HL-60 (cell line): ENCODE measurements at regions not wholly inside any gene's neighbourhood (a gene's known extent, or its start where the extent isn't known, plus 50 kb on each side); places are given as distances from the start of the nearest gene placed in this dataset.

Experiments used
- DNase-seq, 2 experiments: peaks; one replicate each; pipeline ENCODE4 v3.0.0-alpha.2; 2010 to 2020; ENCODE audit warnings: low read depth in 1 of 2, low spot score in 1 of 2
- H3K27ac ChIP-seq: fragments of 250-450 bp; sonication (Bioruptor Pico); replicated peaks from 2 replicates; pipeline ENCODE4 v1.5.1; 2020; ENCODE audit warnings: mild to moderate bottlenecking, moderate library complexity
- H3K27me3 ChIP-seq: fragments of 250-450 bp; sonication (Bioruptor Pico); 2 replicates; pipeline ENCODE4 v1.5.1; 2021; ENCODE audit warnings: mild to moderate bottlenecking, moderate library complexity; ENCODE audit not compliant: insufficient read depth, poor library complexity, severe bottlenecking
- H3K4me3 ChIP-seq: replicated peaks from 2 replicates; pipeline ENCODE4 v1.5.1; 2011; ENCODE audit warnings: mild to moderate bottlenecking, control low read depth, low read length; ENCODE audit not compliant: insufficient read depth
- GABPA ChIP-seq: IDR thresholded peaks from 2 replicates; pipeline ENCODE4 v1.6.1; 2012; ENCODE audit warnings: low read depth
- POLR2AphosphoS5 ChIP-seq: IDR thresholded peaks from 2 replicates; pipeline ENCODE4 v1.6.1; 2012; ENCODE audit warnings: low read depth
- REST ChIP-seq: IDR thresholded peaks from 2 replicates; pipeline ENCODE4 v1.6.1; 2012; ENCODE audit warnings: low read depth; ENCODE audit not compliant: insufficient replicate concordance
- SPI1 ChIP-seq: IDR thresholded peaks from 2 replicates; pipeline ENCODE4 v1.6.1; 2012; ENCODE audit warnings: low read depth, mild to moderate bottlenecking, borderline replicate concordance
- TF ChIP-seq, protein P1 (sequence below): IDR thresholded peaks from one replicate; pipeline ENCODE4 v1.5.1; 2011; ENCODE audit warnings: low read length, control low read depth, inconsistent platforms; ENCODE audit not compliant: insufficient read depth

DNA sequence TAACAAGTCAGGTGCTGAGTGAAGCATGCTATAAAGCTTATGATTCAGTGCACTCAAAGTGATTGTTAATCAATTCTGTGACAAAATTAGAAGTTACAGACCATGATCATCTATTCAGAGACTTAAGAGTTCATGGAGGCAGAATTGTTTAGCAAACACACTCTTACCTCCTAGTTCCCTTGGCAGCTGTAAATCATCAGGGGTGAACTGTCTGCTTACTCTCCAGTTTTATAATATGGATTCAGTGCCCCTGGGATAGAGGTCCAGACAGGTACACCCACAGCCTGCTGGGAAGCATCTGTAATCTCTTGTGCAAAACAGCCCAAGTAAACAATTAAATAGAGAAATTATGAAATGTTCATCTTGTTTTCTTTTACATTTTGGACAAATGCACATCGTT lies 835.0 kb upstream of the COBL start:
- DNase-seq: no peak

GRCh38 chr7:52150952-52151351 lies 834.3 kb upstream of the COBL start:
- H3K4me3 ChIP-seq: no peak overlapping the region
- TF ChIP-seq REST: no peak
- no peak for TF ChIP-seq POLR2AphosphoS5
- TF ChIP-seq, protein P1, sequence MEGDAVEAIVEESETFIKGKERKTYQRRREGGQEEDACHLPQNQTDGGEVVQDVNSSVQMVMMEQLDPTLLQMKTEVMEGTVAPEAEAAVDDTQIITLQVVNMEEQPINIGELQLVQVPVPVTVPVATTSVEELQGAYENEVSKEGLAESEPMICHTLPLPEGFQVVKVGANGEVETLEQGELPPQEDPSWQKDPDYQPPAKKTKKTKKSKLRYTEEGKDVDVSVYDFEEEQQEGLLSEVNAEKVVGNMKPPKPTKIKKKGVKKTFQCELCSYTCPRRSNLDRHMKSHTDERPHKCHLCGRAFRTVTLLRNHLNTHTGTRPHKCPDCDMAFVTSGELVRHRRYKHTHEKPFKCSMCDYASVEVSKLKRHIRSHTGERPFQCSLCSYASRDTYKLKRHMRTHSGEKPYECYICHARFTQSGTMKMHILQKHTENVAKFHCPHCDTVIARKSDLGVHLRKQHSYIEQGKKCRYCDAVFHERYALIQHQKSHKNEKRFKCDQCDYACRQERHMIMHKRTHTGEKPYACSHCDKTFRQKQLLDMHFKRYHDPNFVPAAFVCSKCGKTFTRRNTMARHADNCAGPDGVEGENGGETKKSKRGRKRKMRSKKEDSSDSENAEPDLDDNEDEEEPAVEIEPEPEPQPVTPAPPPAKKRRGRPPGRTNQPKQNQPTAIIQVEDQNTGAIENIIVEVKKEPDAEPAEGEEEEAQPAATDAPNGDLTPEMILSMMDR: no peak
- no peak for TF ChIP-seq SPI1
- no peak for TF ChIP-seq GABPA
- DNase-seq: no peak
- no peaks in the 10 kb centered on the region for H3K27me3 ChIP-seq
- no peak overlapping the region for H3K27ac ChIP-seq

More for the DNA sequence above, 835.0 kb upstream of the COBL start:
- no peak overlapping the region for H3K4me3 ChIP-seq
- TF ChIP-seq POLR2AphosphoS5: no peak
- H3K27me3 ChIP-seq: no peaks in the 10 kb centered on the region
- no peak overlapping the region for H3K27ac ChIP-seq

- Histone ChIP-seq H3K27me3 (no peaks in the 10 kb centered on the region), H3K4me3 (no peak overlapping the region), H3K27ac (no peak overlapping the region)
- no peak for DNase-seq
- TF ChIP-seq SPI1 (no peak), REST (no peak), POLR2AphosphoS5 (no peak), GABPA (no peak)
- TF ChIP-seq, protein P1: no peak
Measured at GRCh38 chr7:52146871-52147634, 830.4 kb upstream of the COBL start.

DNA sequence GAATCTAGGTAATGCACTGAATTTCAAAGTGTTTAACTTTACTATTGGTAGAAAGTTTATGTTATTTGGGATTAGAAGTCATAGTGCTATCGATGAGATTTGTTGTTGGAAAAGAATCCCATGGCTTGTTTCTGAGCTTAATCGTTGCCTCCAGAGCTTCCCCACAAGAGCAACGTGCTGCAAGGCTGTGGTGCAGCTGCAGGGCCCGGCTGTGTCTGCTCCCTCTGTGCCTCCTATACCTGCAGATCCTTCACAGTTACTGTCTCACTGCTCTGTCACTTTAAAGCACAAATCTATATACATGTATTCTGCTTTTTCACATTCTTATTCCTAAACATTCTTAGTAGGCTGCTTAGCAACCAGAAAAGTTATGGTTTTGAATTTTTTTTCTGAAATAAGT lies 826.6 kb upstream of the COBL start:
- Histone ChIP-seq H3K27ac (no peak overlapping the region), H3K27me3 (no peaks in the 10 kb centered on the region), H3K4me3 (no peak overlapping the region)
- DNase-seq: no peak
- TF ChIP-seq SPI1: no peak
- TF ChIP-seq, protein P1: no peak
- TF ChIP-seq REST: no peak
- no peak for TF ChIP-seq POLR2AphosphoS5
- no peak for TF ChIP-seq GABPA
